GM23338 (cell line): ENCODE measurements at regions not wholly inside any gene's neighbourhood (a gene's known extent, or its start where the extent isn't known, plus 50 kb on each side); places are given as distances from the start of the nearest gene placed in this dataset.

Source experiments
- ATAC-seq: fragments of 200-7000 bp; cut with Tn5 transposase; 3 replicates; pipeline ENCODE4 v1.9.1; 2020
- DNase-seq: peaks from one replicate; pipeline ENCODE4 v3.0.0-alpha.2; 2015; ENCODE audit warnings: low spot score
- H2AFZ ChIP-seq: fragments of 200-600 bp; sonication (generic); 2 replicates; pipeline ENCODE4 v1.8.0; 2016; ENCODE audit warnings: antibody characterized with exemption, mild to moderate bottlenecking, moderate library complexity
- H3F3A ChIP-seq: fragments of 200-600 bp; sonication (generic); replicated peaks from 2 replicates; pipeline ENCODE4 v1.8.0; 2017; ENCODE audit warnings: antibody characterized with exemption, mixed run types, low read depth
- H3K27ac ChIP-seq: fragments of 200-600 bp; sonication (generic); 2 replicates; pipeline ENCODE4 v1.6.1; 2016; ENCODE audit warnings: low read depth
- H3K27me3 ChIP-seq: fragments of 200-600 bp; sonication (generic); 2 replicates; pipeline ENCODE4 v1.8.0; 2016; ENCODE audit warnings: mild to moderate bottlenecking, mixed run types, moderate library complexity; ENCODE audit not compliant: insufficient read depth
- H3K36me3 ChIP-seq: fragments of 200-600 bp; sonication (generic); 2 replicates; pipeline ENCODE4 v1.8.0; 2016; ENCODE audit warnings: mild to moderate bottlenecking; ENCODE audit not compliant: insufficient read depth
- H3K4me1 ChIP-seq: fragments of 200-600 bp; sonication (generic); 2 replicates; pipeline ENCODE4 v1.8.0; 2016; ENCODE audit warnings: mild to moderate bottlenecking, moderate library complexity; ENCODE audit not compliant: insufficient read depth
- H3K4me2 ChIP-seq: fragments of 200-600 bp; sonication (generic); 2 replicates; pipeline ENCODE4 v1.7.1; 2017; ENCODE audit warnings: mixed run types
- H3K4me3 ChIP-seq: fragments of 200-600 bp; sonication (generic); 2 replicates; pipeline ENCODE4 v1.6.1; 2016; ENCODE audit warnings: mixed run types
- H3K79me2 ChIP-seq: fragments of 200-600 bp; sonication (generic); replicated peaks from 2 replicates; pipeline ENCODE4 v1.8.0; 2017; ENCODE audit warnings: mild to moderate bottlenecking; ENCODE audit not compliant: insufficient read depth
- H3K9me2 ChIP-seq: fragments of 200-600 bp; sonication (generic); 2 replicates; pipeline ENCODE4 v1.8.0; 2017; ENCODE audit not compliant: insufficient read depth
- H4K20me1 ChIP-seq: fragments of 200-600 bp; sonication (generic); replicated peaks from 2 replicates; pipeline ENCODE4 v1.8.0; 2017; ENCODE audit warnings: mild to moderate bottlenecking; ENCODE audit not compliant: insufficient read depth
- H3K27ac Mint-ChIP-seq: 2 replicates; pipeline ENCODE4 v1.8.0; 2020; ENCODE audit warnings: inconsistent platforms, mild to moderate bottlenecking, moderate library complexity, mixed read lengths
- H3K27me3 Mint-ChIP-seq: 3 replicates; pipeline ENCODE4 v1.8.0; 2022; ENCODE audit warnings: low read depth, mild to moderate bottlenecking, moderate library complexity, mixed read lengths, inconsistent platforms; ENCODE audit not compliant: insufficient read depth, poor library complexity
- H3K36me3 Mint-ChIP-seq: 3 replicates; pipeline ENCODE4 v1.8.0; 2021; ENCODE audit warnings: low read depth, mild to moderate bottlenecking, inconsistent platforms, moderate library complexity, mixed read lengths
- H3K4me1 Mint-ChIP-seq: 3 replicates; pipeline ENCODE4 v1.8.0; 2020; ENCODE audit warnings: mild to moderate bottlenecking, inconsistent platforms, mixed read lengths
- H3K4me3 Mint-ChIP-seq: 3 replicates; pipeline ENCODE4 v1.8.0; 2021; ENCODE audit warnings: moderate library complexity, mild to moderate bottlenecking, inconsistent platforms, mixed read lengths
- H3K9me3 Mint-ChIP-seq: 3 replicates; pipeline ENCODE4 v1.8.0; 2020; ENCODE audit warnings: moderate library complexity, mild to moderate bottlenecking, inconsistent platforms, mixed read lengths
- CREB1 ChIP-seq: fragments of 250-450 bp; sonication (Bioruptor Pico); IDR thresholded peaks from 2 replicates; pipeline ENCODE4 v1.5.0; 2020; ENCODE audit warnings: low read depth, mild to moderate bottlenecking, moderate library complexity
- CTCF ChIP-seq, 2 experiments: fragments of 200-600 bp in 1 of 2; sonication (generic) in 1 of 2; conservative IDR thresholded peaks; 2 replicates each; pipeline versions ENCODE4 v1.5.1 to v1.6.1; 2016 to 2017; ENCODE audit warnings: antibody characterized with exemption in 2 of 2, low read depth in 2 of 2, mild to moderate bottlenecking in 2 of 2, moderate library complexity in 1 of 2
- ETS1 ChIP-seq: IDR thresholded peaks from 2 replicates; pipeline ENCODE4 v1.6.1; 2016; ENCODE audit warnings: antibody characterized with exemption
- EZH2phosphoT487 ChIP-seq: fragments of 200-600 bp; sonication (generic); IDR thresholded peaks from one replicate; pipeline ENCODE4 v1.8.1; 2018; ENCODE audit warnings: antibody characterized with exemption; ENCODE audit not compliant: unreplicated experiment
- JUNB ChIP-seq: IDR thresholded peaks from one replicate; pipeline ENCODE4 v1.6.1; 2016; ENCODE audit warnings: antibody characterized with exemption; ENCODE audit not compliant: unreplicated experiment
- NANOG ChIP-seq: IDR thresholded peaks from 2 replicates; pipeline ENCODE4 v1.6.1; 2016; ENCODE audit warnings: antibody characterized with exemption, borderline replicate concordance
- POLR2AphosphoS5 ChIP-seq: IDR thresholded peaks from 2 replicates; pipeline ENCODE4 v1.6.1; 2016; ENCODE audit warnings: antibody characterized with exemption, low read depth
- STAT1 ChIP-seq: IDR thresholded peaks from one replicate; pipeline ENCODE4 v1.6.1; 2016; ENCODE audit warnings: antibody characterized with exemption; ENCODE audit not compliant: unreplicated experiment
- ZNF114 ChIP-seq: fragments of 250-450 bp; sonication (Bioruptor Pico); IDR thresholded peaks from 2 replicates; pipeline ENCODE4 v1.5.0; 2020; ENCODE audit warnings: mild to moderate bottlenecking, moderate library complexity
- ZNF331 ChIP-seq: fragments of 250-450 bp; sonication (Bioruptor Pico); IDR thresholded peaks from 2 replicates; pipeline ENCODE4 v1.5.0; 2020; ENCODE audit warnings: low read depth, mild to moderate bottlenecking, moderate library complexity
- TF ChIP-seq, protein P1 (sequence below): IDR thresholded peaks from one replicate; pipeline ENCODE4 v1.6.1; 2018; ENCODE audit warnings: antibody characterized with exemption; ENCODE audit not compliant: unreplicated experiment

GRCh38 chr14:97543816-97544215 lies 746.6 kb downstream of the VRK1 start (continued):
- no peak for TF ChIP-seq ETS1
- no peak for TF ChIP-seq EZH2phosphoT487
- TF ChIP-seq ZNF114 (CRISPR knock-in tag), result no peak
- TF ChIP-seq POLR2AphosphoS5, result no peak

DNA sequence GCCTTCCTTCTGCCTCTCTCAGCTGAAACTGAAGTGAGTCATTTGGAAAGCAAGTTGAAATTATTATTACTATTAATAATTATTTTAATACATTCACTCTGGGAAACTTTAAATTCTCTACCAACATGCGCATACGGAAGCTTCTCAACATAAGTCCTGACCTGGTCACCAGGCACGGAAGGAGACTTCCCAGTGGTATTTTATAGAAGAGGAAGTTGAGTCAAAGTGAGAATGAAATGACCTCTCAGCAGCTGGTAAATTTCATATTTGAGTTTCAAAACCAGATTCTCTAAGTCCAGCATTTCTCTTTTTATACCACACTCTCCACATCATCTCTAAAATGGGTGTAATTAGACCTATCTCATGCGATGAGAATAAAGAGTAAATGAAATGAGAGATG lies 747.4 kb downstream of the VRK1 start:
- ATAC-seq (no peak), DNase-seq (no peak)
- peaks cover 3% of the 10 kb centered on the region; the same call in 1 of the 3 replicates for H3K9me3 Mint-ChIP-seq

More for the DNA sequence above, 747.4 kb downstream of the VRK1 start:
- H3F3A ChIP-seq, result no peaks in the 10 kb centered on the region
- TF ChIP-seq CTCF (conservative IDR thresholded peaks at IDR 0.05; ENCODE audit: low read depth in 2 of 2) (no peak), ZNF114 (CRISPR knock-in tag) (no peak), NANOG (no peak), ETS1 (no peak), POLR2AphosphoS5 (no peak), JUNB (no peak), EZH2phosphoT487 (no peak), CREB1 (no peak), STAT1 (no peak), ZNF331 (CRISPR knock-in tag) (no peak)
- TF ChIP-seq, protein P1, sequence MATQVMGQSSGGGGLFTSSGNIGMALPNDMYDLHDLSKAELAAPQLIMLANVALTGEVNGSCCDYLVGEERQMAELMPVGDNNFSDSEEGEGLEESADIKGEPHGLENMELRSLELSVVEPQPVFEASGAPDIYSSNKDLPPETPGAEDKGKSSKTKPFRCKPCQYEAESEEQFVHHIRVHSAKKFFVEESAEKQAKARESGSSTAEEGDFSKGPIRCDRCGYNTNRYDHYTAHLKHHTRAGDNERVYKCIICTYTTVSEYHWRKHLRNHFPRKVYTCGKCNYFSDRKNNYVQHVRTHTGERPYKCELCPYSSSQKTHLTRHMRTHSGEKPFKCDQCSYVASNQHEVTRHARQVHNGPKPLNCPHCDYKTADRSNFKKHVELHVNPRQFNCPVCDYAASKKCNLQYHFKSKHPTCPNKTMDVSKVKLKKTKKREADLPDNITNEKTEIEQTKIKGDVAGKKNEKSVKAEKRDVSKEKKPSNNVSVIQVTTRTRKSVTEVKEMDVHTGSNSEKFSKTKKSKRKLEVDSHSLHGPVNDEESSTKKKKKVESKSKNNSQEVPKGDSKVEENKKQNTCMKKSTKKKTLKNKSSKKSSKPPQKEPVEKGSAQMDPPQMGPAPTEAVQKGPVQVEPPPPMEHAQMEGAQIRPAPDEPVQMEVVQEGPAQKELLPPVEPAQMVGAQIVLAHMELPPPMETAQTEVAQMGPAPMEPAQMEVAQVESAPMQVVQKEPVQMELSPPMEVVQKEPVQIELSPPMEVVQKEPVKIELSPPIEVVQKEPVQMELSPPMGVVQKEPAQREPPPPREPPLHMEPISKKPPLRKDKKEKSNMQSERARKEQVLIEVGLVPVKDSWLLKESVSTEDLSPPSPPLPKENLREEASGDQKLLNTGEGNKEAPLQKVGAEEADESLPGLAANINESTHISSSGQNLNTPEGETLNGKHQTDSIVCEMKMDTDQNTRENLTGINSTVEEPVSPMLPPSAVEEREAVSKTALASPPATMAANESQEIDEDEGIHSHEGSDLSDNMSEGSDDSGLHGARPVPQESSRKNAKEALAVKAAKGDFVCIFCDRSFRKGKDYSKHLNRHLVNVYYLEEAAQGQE, result no peak
- no peaks in the 10 kb centered on the region for H3K4me1 ChIP-seq
- no peak overlapping the region for H3K4me3 ChIP-seq
- H3K36me3 ChIP-seq, result no peaks in the 10 kb centered on the region
- no peaks in the 10 kb centered on the region for H3K27me3 ChIP-seq
- H3K4me2 ChIP-seq, result no peak overlapping the region
- no peaks in the 10 kb centered on the region; the same call in 1 of the 2 replicates for H3K9me2 ChIP-seq
- H3K27me3 Mint-ChIP-seq, result peaks cover 1% of the 10 kb centered on the region
- H3K27ac ChIP-seq, result no peak overlapping the region
- H3K27ac Mint-ChIP-seq, result no peak overlapping the region
- no peaks in the 10 kb centered on the region; the same call in 2 of the 3 replicates for H3K36me3 Mint-ChIP-seq
- H3K4me1 Mint-ChIP-seq, result peaks cover 3% of the 10 kb centered on the region; the same call in 1 of the 3 replicates
- H3K79me2 ChIP-seq, result no peaks in the 10 kb centered on the region
- 0 out of 2 replicates have a peak, but pooled peaks cover 2% of the 10 kb centered on the region for H4K20me1 ChIP-seq
- no peak overlapping the region for H2AFZ ChIP-seq
- H3K4me3 Mint-ChIP-seq, result no peak overlapping the region
